HCT116 (cell line): ENCODE measurements at regions not wholly inside any gene's neighbourhood (a gene's known extent, or its start where the extent isn't known, plus 50 kb on each side); places are given as distances from the start of the nearest gene placed in this dataset.

Source experiments
- CEBPB ChIP-seq: IDR thresholded peaks from 2 replicates; pipeline ENCODE4 v1.6.1; 2012; ENCODE audit warnings: low read depth
- EZH2 ChIP-seq: fragments of 200-600 bp; sonication (generic); IDR thresholded peaks from 2 replicates; pipeline ENCODE4 v1.6.1; 2017; ENCODE audit warnings: antibody characterized with exemption, mixed run types
- EZH2phosphoT487 ChIP-seq: fragments of 200-600 bp; IDR thresholded peaks from 2 replicates; pipeline ENCODE4 v1.6.1; 2018; ENCODE audit warnings: antibody characterized with exemption, borderline replicate concordance
- FOSL1 ChIP-seq: IDR thresholded peaks from 2 replicates; pipeline ENCODE4 v1.6.1; 2012; ENCODE audit warnings: low read depth
- JUND ChIP-seq: IDR thresholded peaks from 2 replicates; pipeline ENCODE4 v1.6.1; 2012
- POLR2A ChIP-seq: IDR thresholded peaks from 2 replicates; pipeline ENCODE4 v1.7.0; 2011; ENCODE audit warnings: borderline replicate concordance; ENCODE audit not compliant: insufficient read depth, insufficient read length; ENCODE audit errors: extremely low read depth
- POLR2AphosphoS5 ChIP-seq: IDR thresholded peaks from 2 replicates; pipeline ENCODE4 v1.6.1; 2011; ENCODE audit warnings: mild to moderate bottlenecking, low read depth, low read length, moderate library complexity
- RAD21 ChIP-seq: IDR thresholded peaks from 2 replicates; pipeline ENCODE4 v1.6.1; 2012; ENCODE audit warnings: low read depth, mild to moderate bottlenecking
- SIN3A ChIP-seq: IDR thresholded peaks from 2 replicates; pipeline ENCODE4 v1.6.1; 2012; ENCODE audit warnings: low read depth
- SRF ChIP-seq: IDR thresholded peaks from 2 replicates; pipeline ENCODE4 v1.6.1; 2012; ENCODE audit warnings: low read depth
- ZNF274 ChIP-seq: fragments of 200-500 bp; sonication (Bioruptor generic); IDR thresholded peaks from 2 replicates; pipeline ENCODE4 v1.6.1; 2014; ENCODE audit warnings: mild to moderate bottlenecking, low read depth, low read length, inconsistent platforms
- TF ChIP-seq, protein P1 (sequence below), 3 experiments: fragments of 200-600 bp in 1 of 3; sonication (generic) in 1 of 3; IDR thresholded peaks in 2 of 3; conservative IDR thresholded peaks in 1 of 3; 2 replicates each; pipeline ENCODE4 v1.5.1; 2012 to 2017; ENCODE audit warnings: low read depth in 2 of 3, low read length in 2 of 3, antibody characterized with exemption in 1 of 3, borderline replicate concordance in 1 of 3, control low read depth in 1 of 3, mild to moderate bottlenecking in 1 of 3, mixed read lengths in 1 of 3, mixed run types in 1 of 3, moderate library complexity in 1 of 3; ENCODE audit not compliant: insufficient read depth in 1 of 3
- TF ChIP-seq, protein P2 (sequence below): IDR thresholded peaks from 2 replicates; pipeline ENCODE4 v1.6.1; 2012
- TF ChIP-seq, protein P3 (sequence below): IDR thresholded peaks from 2 replicates; pipeline ENCODE4 v1.6.1; 2011; ENCODE audit warnings: mild to moderate bottlenecking, low read length, moderate library complexity; ENCODE audit not compliant: insufficient replicate concordance; ENCODE audit errors: extremely low read depth

DNA sequence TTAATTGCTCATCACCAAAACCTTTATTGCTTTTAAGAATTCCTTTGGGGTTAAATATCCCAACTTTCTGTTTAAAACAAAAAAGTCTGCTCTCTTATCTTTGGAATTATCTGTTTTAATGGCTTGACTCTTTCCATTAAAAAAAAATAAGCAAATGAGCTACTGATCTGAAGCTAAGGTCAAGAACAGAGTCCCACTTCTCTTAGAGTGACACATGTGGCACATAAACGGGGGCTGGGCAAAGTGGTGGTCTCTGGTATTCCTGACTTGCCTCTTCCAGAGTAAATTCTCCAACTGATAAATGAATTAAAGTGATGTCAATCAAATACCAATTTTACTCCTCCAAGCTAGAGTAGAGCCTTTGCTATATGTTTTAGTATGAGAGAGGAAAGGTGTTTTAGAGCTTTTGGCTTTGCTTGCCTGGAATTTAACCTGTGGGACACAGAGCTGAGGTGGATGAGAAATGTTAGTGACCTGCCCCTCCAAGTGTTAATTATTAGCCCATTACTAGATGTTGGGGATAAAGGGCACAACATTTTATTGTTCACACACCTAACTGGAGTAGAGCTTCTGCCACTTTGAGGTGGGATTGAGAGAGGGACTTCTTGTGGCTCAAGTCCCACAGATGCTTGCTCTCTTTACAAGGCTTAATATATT is 864.0 kb downstream of the LRRIQ3 start:
- no peak for TF ChIP-seq EZH2
- TF ChIP-seq, protein P1, sequence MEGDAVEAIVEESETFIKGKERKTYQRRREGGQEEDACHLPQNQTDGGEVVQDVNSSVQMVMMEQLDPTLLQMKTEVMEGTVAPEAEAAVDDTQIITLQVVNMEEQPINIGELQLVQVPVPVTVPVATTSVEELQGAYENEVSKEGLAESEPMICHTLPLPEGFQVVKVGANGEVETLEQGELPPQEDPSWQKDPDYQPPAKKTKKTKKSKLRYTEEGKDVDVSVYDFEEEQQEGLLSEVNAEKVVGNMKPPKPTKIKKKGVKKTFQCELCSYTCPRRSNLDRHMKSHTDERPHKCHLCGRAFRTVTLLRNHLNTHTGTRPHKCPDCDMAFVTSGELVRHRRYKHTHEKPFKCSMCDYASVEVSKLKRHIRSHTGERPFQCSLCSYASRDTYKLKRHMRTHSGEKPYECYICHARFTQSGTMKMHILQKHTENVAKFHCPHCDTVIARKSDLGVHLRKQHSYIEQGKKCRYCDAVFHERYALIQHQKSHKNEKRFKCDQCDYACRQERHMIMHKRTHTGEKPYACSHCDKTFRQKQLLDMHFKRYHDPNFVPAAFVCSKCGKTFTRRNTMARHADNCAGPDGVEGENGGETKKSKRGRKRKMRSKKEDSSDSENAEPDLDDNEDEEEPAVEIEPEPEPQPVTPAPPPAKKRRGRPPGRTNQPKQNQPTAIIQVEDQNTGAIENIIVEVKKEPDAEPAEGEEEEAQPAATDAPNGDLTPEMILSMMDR (IDR thresholded peaks at IDR 0.05 in 2 of 3, conservative IDR thresholded peaks at IDR 0.05 in 1 of 3; ENCODE audit: borderline replicate concordance in 1 of 3, insufficient read depth in 1 of 3, low read depth in 2 of 3, low read length in 2 of 3), result no peak
- TF ChIP-seq FOSL1, result no peak
- TF ChIP-seq POLR2AphosphoS5, result no peak
- TF ChIP-seq EZH2phosphoT487, result no peak
- TF ChIP-seq SRF, result no peak
- no peak for TF ChIP-seq POLR2A
- TF ChIP-seq CEBPB, result no peak
- TF ChIP-seq, protein P2, sequence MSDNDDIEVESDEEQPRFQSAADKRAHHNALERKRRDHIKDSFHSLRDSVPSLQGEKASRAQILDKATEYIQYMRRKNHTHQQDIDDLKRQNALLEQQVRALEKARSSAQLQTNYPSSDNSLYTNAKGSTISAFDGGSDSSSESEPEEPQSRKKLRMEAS, result no peak
- TF ChIP-seq RAD21, result no peak
- TF ChIP-seq SIN3A, result no peak
- TF ChIP-seq ZNF274, result no peak
- TF ChIP-seq, protein P3, sequence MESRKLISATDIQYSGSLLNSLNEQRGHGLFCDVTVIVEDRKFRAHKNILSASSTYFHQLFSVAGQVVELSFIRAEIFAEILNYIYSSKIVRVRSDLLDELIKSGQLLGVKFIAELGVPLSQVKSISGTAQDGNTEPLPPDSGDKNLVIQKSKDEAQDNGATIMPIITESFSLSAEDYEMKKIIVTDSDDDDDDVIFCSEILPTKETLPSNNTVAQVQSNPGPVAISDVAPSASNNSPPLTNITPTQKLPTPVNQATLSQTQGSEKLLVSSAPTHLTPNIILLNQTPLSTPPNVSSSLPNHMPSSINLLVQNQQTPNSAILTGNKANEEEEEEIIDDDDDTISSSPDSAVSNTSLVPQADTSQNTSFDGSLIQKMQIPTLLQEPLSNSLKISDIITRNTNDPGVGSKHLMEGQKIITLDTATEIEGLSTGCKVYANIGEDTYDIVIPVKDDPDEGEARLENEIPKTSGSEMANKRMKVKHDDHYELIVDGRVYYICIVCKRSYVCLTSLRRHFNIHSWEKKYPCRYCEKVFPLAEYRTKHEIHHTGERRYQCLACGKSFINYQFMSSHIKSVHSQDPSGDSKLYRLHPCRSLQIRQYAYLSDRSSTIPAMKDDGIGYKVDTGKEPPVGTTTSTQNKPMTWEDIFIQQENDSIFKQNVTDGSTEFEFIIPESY, result no peak
- TF ChIP-seq JUND, result no peak
